IMR-90 (cell line): ENCODE measurements at regions not wholly inside any gene's neighbourhood (a gene's known extent, or its start where the extent isn't known, plus 50 kb on each side); places are given as distances from the start of the nearest gene placed in this dataset.

ENCODE experiments used
- ATAC-seq: fragments of 200-7000 bp; cut with Tn5 transposase; 2 replicates; pipeline ENCODE4 v1.9.1; 2020; ENCODE audit warnings: low read depth, mild to moderate bottlenecking, moderate library complexity
- BruUV-seq: library from RNA; stranded (reverse); fragments of 400-500 nt; replicated peaks from 2 replicates; lab custom pipeline; 2021; lab: Mats Ljungman, UMichigan
- CTCF ChIA-PET: fragments of 300-600 bp; formaldehyde crosslinking; extraction: SDS; loops from one replicate; lab custom pipeline; 2021; ENCODE audit warnings: antibody characterized with exemption; lab: Yijun Ruan, JAX
- POLR2A ChIA-PET: fragments of 300-600 bp; sonication (Branson Sonifier 250); formaldehyde crosslinking; loops from one replicate; lab custom pipeline; 2022; ENCODE audit warnings: antibody characterized with exemption; ENCODE audit not compliant: unreplicated experiment; lab: Charles Lee
- DNase-seq: peaks from one replicate; pipeline ENCODE4 v3.0.0; 2013
- H2AFZ ChIP-seq: replicated peaks from 2 replicates; pipeline ENCODE3; 2013; ENCODE audit warnings: low read length, mild to moderate bottlenecking; ENCODE audit not compliant: poor library complexity
- H2AK5ac ChIP-seq: 2 replicates; pipeline ENCODE4 v1.6.1; 2013; ENCODE audit warnings: low read depth, low read length, inconsistent platforms
- H2AK9ac ChIP-seq: replicated peaks from 2 replicates; pipeline ENCODE3; 2013; ENCODE audit warnings: mild to moderate bottlenecking, low read depth, low read length, moderate library complexity; ENCODE audit not compliant: poor library complexity
- H2BK120ac ChIP-seq: 2 replicates; pipeline ENCODE4 v1.6.1; 2013; ENCODE audit warnings: low read depth, low read length, inconsistent platforms
- H2BK15ac ChIP-seq: 3 replicates; pipeline ENCODE4 v1.6.1; 2013; ENCODE audit warnings: low read depth, low read length, inconsistent platforms
- H2BK20ac ChIP-seq: 2 replicates; pipeline ENCODE4 v1.6.1; 2013; ENCODE audit warnings: low read depth, mild to moderate bottlenecking, inconsistent platforms, low read length, moderate library complexity
- H2BK5ac ChIP-seq: 2 replicates; pipeline ENCODE4 v1.6.1; 2013; ENCODE audit warnings: mild to moderate bottlenecking, low read depth, low read length, inconsistent platforms; ENCODE audit not compliant: poor library complexity, severe bottlenecking
- H3K14ac ChIP-seq: replicated peaks from 2 replicates; pipeline ENCODE4 v1.6.1; 2013; ENCODE audit warnings: low read depth, low read length, inconsistent platforms
- H3K18ac ChIP-seq: 2 replicates; pipeline ENCODE4 v1.6.1; 2013; ENCODE audit warnings: low read depth, low read length, control low read depth
- H3K23ac ChIP-seq: 2 replicates; pipeline ENCODE4 v1.6.1; 2013; ENCODE audit warnings: low read depth, low read length, inconsistent platforms
- H3K27ac ChIP-seq: 2 replicates; pipeline ENCODE4 v1.5.1; 2013; ENCODE audit warnings: mild to moderate bottlenecking, control low read depth, low read length; ENCODE audit not compliant: insufficient read depth
- H3K27me3 ChIP-seq: 2 replicates; pipeline ENCODE4 v1.6.1; 2013; ENCODE audit warnings: low read length; ENCODE audit not compliant: control insufficient read depth, insufficient read depth
- H3K36me3 ChIP-seq: 2 replicates; pipeline ENCODE4 v1.6.1; 2013; ENCODE audit warnings: low read length, mixed read lengths; ENCODE audit not compliant: control insufficient read depth, insufficient read depth
- H3K4ac ChIP-seq: 2 replicates; pipeline ENCODE4 v1.6.1; 2013; ENCODE audit warnings: low read depth, low read length, inconsistent platforms
- H3K4me1 ChIP-seq: 2 replicates; pipeline ENCODE4 v1.6.1; 2013; ENCODE audit warnings: low read length, mixed read lengths; ENCODE audit not compliant: control insufficient read depth, insufficient read depth
- H3K4me2 ChIP-seq: 2 replicates; pipeline ENCODE4 v1.6.1; 2013; ENCODE audit warnings: low read depth, mild to moderate bottlenecking, control low read depth, low read length, moderate library complexity
- H3K4me3 ChIP-seq: 2 replicates; pipeline ENCODE4 v1.5.1; 2013; ENCODE audit warnings: low read depth, mild to moderate bottlenecking, control low read depth, low read length, moderate library complexity; ENCODE audit not compliant: insufficient read depth
- H3K56ac ChIP-seq: 2 replicates; pipeline ENCODE4 v1.6.1; 2013; ENCODE audit warnings: low read length, inconsistent platforms; ENCODE audit not compliant: insufficient read depth; ENCODE audit errors: extremely low read depth
- H3K79me1 ChIP-seq, 2 experiments: 2 replicates each; pipeline ENCODE4 v1.6.1; 2013; ENCODE audit warnings: low read length in 2 of 2, inconsistent platforms in 1 of 2, low read depth in 1 of 2
- H3K9ac ChIP-seq: 2 replicates; pipeline ENCODE4 v1.6.1; 2013; ENCODE audit warnings: low read depth, low read length, control low read depth
- H3K9me1 ChIP-seq: 2 replicates; pipeline ENCODE4 v1.6.1; 2013; ENCODE audit warnings: low read length, inconsistent platforms; ENCODE audit not compliant: insufficient read depth
- H3K9me3 ChIP-seq: 2 replicates; pipeline ENCODE4 v1.6.1; 2013; ENCODE audit warnings: low read length; ENCODE audit not compliant: control insufficient read depth, insufficient read depth
- H4K20me1 ChIP-seq: 2 replicates; pipeline ENCODE4 v1.6.1; 2013; ENCODE audit warnings: low read length, inconsistent platforms; ENCODE audit not compliant: insufficient read depth
- H4K5ac ChIP-seq: 2 replicates; pipeline ENCODE4 v1.6.1; 2013; ENCODE audit warnings: mild to moderate bottlenecking, low read depth, low read length, control low read depth
- H4K8ac ChIP-seq, 2 experiments: 2 replicates each; pipeline ENCODE4 v1.6.1; 2013; ENCODE audit warnings: low read depth in 2 of 2, low read length in 2 of 2, control low read depth in 1 of 2, inconsistent platforms in 1 of 2
- H4K91ac ChIP-seq: 2 replicates; pipeline ENCODE4 v1.6.1; 2013; ENCODE audit warnings: low read depth, low read length, inconsistent platforms; ENCODE audit not compliant: insufficient read depth
- BHLHE40 ChIP-seq: fragments of 150-350 bp; IDR thresholded peaks from 2 replicates; pipeline ENCODE4 v1.6.1; 2016; ENCODE audit warnings: mild to moderate bottlenecking, low read depth, low read length
- CEBPB ChIP-seq: IDR thresholded peaks from 2 replicates; pipeline ENCODE4 v1.6.1; 2012; ENCODE audit warnings: low read depth, low read length, improper control_type of control experiment
- CHD1 ChIP-seq: IDR thresholded peaks from 2 replicates; pipeline ENCODE4 v1.6.1; 2012; ENCODE audit warnings: low read depth, low read length, improper control_type of control experiment
- ELK1 ChIP-seq: fragments of 150-350 bp; IDR thresholded peaks from 2 replicates; pipeline ENCODE4 v1.6.1; 2016; ENCODE audit warnings: low read depth, mild to moderate bottlenecking, low read length, moderate library complexity, borderline replicate concordance
- RFX5 ChIP-seq: IDR thresholded peaks from 2 replicates; pipeline ENCODE4 v1.8.0; 2012; ENCODE audit warnings: low read depth, mild to moderate bottlenecking, low read length, moderate library complexity
- WGBS, 2 experiments: methylation state at CpG; one replicate each; pipeline versions ENCODE4 v1.1.5 to v1.1.7; 2013; ENCODE audit warnings: missing lambda C conversion rate in 2 of 2; ENCODE audit not compliant: insufficient read length in 1 of 2; ENCODE audit errors: extremely low coverage in 2 of 2; 5-methylcytosine and 5-hydroxymethylcytosine counted together
- dilution Hi-C: fragments of 300-500 bp; cut with HindIII; formaldehyde crosslinking; loops from one replicate; pipeline ENCODE4 v1.14.3; 2018; ENCODE audit warnings: low sequenced_read_pairs; ENCODE audit not compliant: unreplicated experiment
- in situ Hi-C: fragments of 300-500 bp; cut with MboI; formaldehyde crosslinking; loops from 3 replicates; pipeline ENCODE4 v1.14.3; 2019; ENCODE audit warnings: low sequenced_read_pairs, inconsistent platforms, mixed read lengths
- intact Hi-C: fragments of 100-400 bp; cut with micrococcal nuclease; formaldehyde crosslinking; loops from 2 replicates; pipeline ENCODE4 v1.10.0; 2022

DNA sequence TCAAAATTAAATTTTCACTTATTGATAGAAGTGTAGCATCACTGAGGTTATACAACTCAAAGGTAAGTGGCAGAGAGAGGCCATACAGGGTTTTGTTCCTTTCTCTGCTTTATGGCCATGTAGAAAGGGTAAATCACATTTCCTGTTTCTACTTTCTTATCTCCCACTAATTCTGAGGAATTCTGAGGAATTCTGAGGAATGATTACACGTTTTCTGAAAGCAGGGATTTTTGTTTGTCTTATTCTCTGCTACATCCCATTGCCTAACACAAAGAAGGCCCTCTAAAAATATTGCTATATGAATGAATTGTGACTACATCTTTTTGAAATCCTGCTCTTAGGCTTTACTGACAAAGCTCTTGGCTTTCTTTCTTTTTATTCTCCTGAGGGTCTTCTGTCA is 516.9 kb upstream of the ZNF608 start:
- Histone ChIP-seq H4K8ac (no peak overlapping the region), H2BK120ac (peak overlapping the region; percentile 72; the same call in 1 of the 2 replicates), H3K9me1 (no peaks in the 10 kb centered on the region), H2BK20ac (peak overlapping the region; percentile 82), H4K91ac (no peak overlapping the region), H4K5ac (no peak overlapping the region), H3K9ac (no peak overlapping the region), H3K9me3 (no peaks in the 10 kb centered on the region), H3K79me1 (no peaks in the 10 kb centered on the region), H3K23ac (no peak overlapping the region), H3K4me1 (peaks cover 2% of the 10 kb centered on the region; the same call in 1 of the 2 replicates), H2BK5ac (no peak overlapping the region), H2BK15ac (no peak overlapping the region; the same call in 2 of the 3 replicates), H4K20me1 (no peaks in the 10 kb centered on the region), H3K14ac (peak overlapping the region; percentile 41; the same call in 1 of the 2 replicates), H3K4me3 (no peak overlapping the region), H2AFZ (no peak overlapping the region), H2AK9ac (no peak overlapping the region), H2AK5ac (no peak overlapping the region), H3K27ac (no peak overlapping the region), H3K4ac (peak overlapping the region; percentile 17; the same call in 1 of the 2 replicates), H3K56ac (no peak overlapping the region; the same call in 1 of the 2 replicates), H3K18ac (no peak overlapping the region), H3K36me3 (no peaks in the 10 kb centered on the region), H3K4me2 (no peak overlapping the region), H3K27me3 (no peaks in the 10 kb centered on the region)
- no peak for ATAC-seq
- POLR2A ChIA-PET = no interaction called here
- peak; percentile 26 for DNase-seq
- dilution Hi-C loops (no loop called here), intact Hi-C loops (no loop called here), in situ Hi-C loops (no loop called here)
- no CpG with 5 or more reads among the region's 1 CpG for WGBS, 2 experiments
- BruUV-seq = no TSS peak
- CTCF ChIA-PET = no interaction called here
- no peak for TF ChIP-seq ELK1
- TF ChIP-seq BHLHE40 = no peak
- no peak for TF ChIP-seq CEBPB
- TF ChIP-seq CHD1 = no peak
- no peak for TF ChIP-seq RFX5
